IPS DF 6.9 (cell line): ENCODE measurements at regions not wholly inside any gene's neighbourhood (a gene's known extent, or its start where the extent isn't known, plus 50 kb on each side); places are given as distances from the start of the nearest gene placed in this dataset.
"Not testable (repeated sequence)": the region's sequence is repeated elsewhere in the genome, so short reads cannot be mapped to it uniquely, and the experiment has no call there.

Source experiments
- DNase-seq: peaks from one replicate; pipeline ENCODE4 v3.0.0-alpha.2; 2013; ENCODE audit warnings: low read depth, low spot score
- H3K27ac ChIP-seq: one replicate; pipeline ENCODE4 v1.5.1; 2013; ENCODE audit warnings: low read length, control low read depth
- H3K27me3 ChIP-seq: 2 replicates; pipeline ENCODE4 v1.6.1; 2013; ENCODE audit warnings: mild to moderate bottlenecking, low read length; ENCODE audit not compliant: control insufficient read depth, insufficient read depth
- H3K36me3 ChIP-seq: 2 replicates; pipeline ENCODE4 v1.6.1; 2013; ENCODE audit warnings: low read length; ENCODE audit not compliant: control insufficient read depth, insufficient read depth
- H3K4me1 ChIP-seq: 2 replicates; pipeline ENCODE4 v1.6.1; 2013; ENCODE audit warnings: low read length; ENCODE audit not compliant: control insufficient read depth, insufficient read depth
- H3K4me3 ChIP-seq: 2 replicates; pipeline ENCODE4 v1.5.1; 2013; ENCODE audit warnings: mild to moderate bottlenecking, low read length
- H3K9me3 ChIP-seq: 2 replicates; pipeline ENCODE4 v1.6.1; 2013; ENCODE audit warnings: low read length, inconsistent platforms; ENCODE audit not compliant: control insufficient read depth, insufficient read depth
- WGBS: extraction: QIAGEN DNeasy Blood & Tissue Kit; methylation state at CpG from one replicate; pipeline ENCODE4 v1.1.7; 2013; ENCODE audit warnings: mixed read lengths, missing lambda C conversion rate; ENCODE audit not compliant: insufficient read length, insufficient coverage; 5-methylcytosine and 5-hydroxymethylcytosine counted together

GRCh38 chr15:36156879-36157427, 422.5 kb upstream of the CDIN1 start:
- WGBS: no CpG with 5 or more reads among the region's 1 CpG
- H3K27ac ChIP-seq: no peak overlapping the region
- H3K4me1 ChIP-seq: no peaks in the 10 kb centered on the region
- H3K27me3 ChIP-seq: no peaks in the 10 kb centered on the region
- DNase-seq: no peak
- no peak overlapping the region for H3K4me3 ChIP-seq
- no peaks in the 10 kb centered on the region for H3K36me3 ChIP-seq
- H3K9me3 ChIP-seq: no peaks in the 10 kb centered on the region

GRCh38 chr15:36160351-36160750, 419.1 kb upstream of the CDIN1 start:
- H3K4me3 ChIP-seq: no peak overlapping the region
- H3K9me3 ChIP-seq: no peaks in the 10 kb centered on the region; the same call in 1 of the 2 replicates
- no peaks in the 10 kb centered on the region for H3K36me3 ChIP-seq
- no peak overlapping the region for H3K27ac ChIP-seq
- DNase-seq: no peak
- H3K27me3 ChIP-seq: no peaks in the 10 kb centered on the region
- no CpG with 5 or more reads among the region's 1 CpG for WGBS
- no peaks in the 10 kb centered on the region for H3K4me1 ChIP-seq

GRCh38 chr15:36161108-36161507, 418.3 kb upstream of the CDIN1 start:
- Histone ChIP-seq H3K4me1 (no peaks in the 10 kb centered on the region), H3K27ac (no peak overlapping the region), H3K4me3 (no peak overlapping the region), H3K36me3 (no peaks in the 10 kb centered on the region), H3K9me3 (no peaks in the 10 kb centered on the region; the same call in 1 of the 2 replicates), H3K27me3 (no peaks in the 10 kb centered on the region)
- no peak for DNase-seq

- Histone ChIP-seq H3K9me3 (no peaks in the 10 kb centered on the region; the same call in 1 of the 2 replicates), H3K4me1 (no peaks in the 10 kb centered on the region), H3K4me3 (no peak overlapping the region), H3K27ac (no peak overlapping the region), H3K36me3 (no peaks in the 10 kb centered on the region), H3K27me3 (no peaks in the 10 kb centered on the region)
- no peak for DNase-seq
- no CpG with 5 or more reads among the region's 2 CpGs for WGBS
These were observed 417.6 kb upstream of the CDIN1 start for GRCh38 chr15:36161771-36162212.

- not testable (repeated sequence) for H3K4me1 ChIP-seq, H3K9me3 ChIP-seq, H3K27ac ChIP-seq, H3K4me3 ChIP-seq, DNase-seq, H3K27me3 ChIP-seq, H3K36me3 ChIP-seq
- no CpG with 5 or more reads among the region's 13 CpGs for WGBS
These were observed 415.4 kb upstream of the CDIN1 start for GRCh38 chr15:36163983-36164382.

- DNase-seq: no peak
- Histone ChIP-seq H3K4me1 (no peaks in the 10 kb centered on the region), H3K4me3 (no peak overlapping the region), H3K9me3 (no peaks in the 10 kb centered on the region), H3K36me3 (no peaks in the 10 kb centered on the region), H3K27ac (no peak overlapping the region), H3K27me3 (no peaks in the 10 kb centered on the region)
- WGBS: no CpG with 5 or more reads among the region's 2 CpGs
These were observed 406.5 kb upstream of the CDIN1 start for GRCh38 chr15:36172955-36173354.

- DNase-seq: no peak
- Histone ChIP-seq H3K36me3 (no peaks in the 10 kb centered on the region), H3K4me1 (no peaks in the 10 kb centered on the region), H3K27me3 (no peaks in the 10 kb centered on the region), H3K9me3 (no peaks in the 10 kb centered on the region), H3K4me3 (no peak overlapping the region), H3K27ac (no peak overlapping the region)
- WGBS: no CpG with 5 or more reads among the region's 8 CpGs
These were observed 404.2 kb upstream of the CDIN1 start for GRCh38 chr15:36175186-36175740.

GRCh38 chr15:36175741-36176291, 403.6 kb upstream of the CDIN1 start:
- Histone ChIP-seq H3K9me3 (no peaks in the 10 kb centered on the region), H3K4me1 (no peaks in the 10 kb centered on the region), H3K4me3 (no peak overlapping the region), H3K27ac (no peak overlapping the region), H3K36me3 (no peaks in the 10 kb centered on the region), H3K27me3 (no peaks in the 10 kb centered on the region)
- no peak for DNase-seq
- no CpG with 5 or more reads among the region's 2 CpGs for WGBS

- no peak overlapping the region for H3K27ac ChIP-seq
- no peaks in the 10 kb centered on the region for H3K9me3 ChIP-seq
- no peaks in the 10 kb centered on the region for H3K36me3 ChIP-seq
- H3K4me3 ChIP-seq: no peak overlapping the region
- no peaks in the 10 kb centered on the region for H3K27me3 ChIP-seq
- WGBS: no CpG with 5 or more reads among the region's 1 CpG
- no peaks in the 10 kb centered on the region for H3K4me1 ChIP-seq
- DNase-seq: no peak
These were observed 401.7 kb upstream of the CDIN1 start for GRCh38 chr15:36177590-36178302.

- no peak for DNase-seq
- H3K4me1 ChIP-seq: no peaks in the 10 kb centered on the region
- no peaks in the 10 kb centered on the region for H3K9me3 ChIP-seq
- H3K4me3 ChIP-seq: no peak overlapping the region
- no CpG with 5 or more reads among the region's 2 CpGs for WGBS
- H3K27me3 ChIP-seq: no peaks in the 10 kb centered on the region
- H3K27ac ChIP-seq: no peak overlapping the region
- no peaks in the 10 kb centered on the region for H3K36me3 ChIP-seq
These were observed 401.2 kb upstream of the CDIN1 start for GRCh38 chr15:36178303-36178633.
